Neural progenitor cell (in vitro differentiated cells): ENCODE measurements at regions not wholly inside any gene's neighbourhood (a gene's known extent, or its start where the extent isn't known, plus 50 kb on each side); places are given as distances from the start of the nearest gene placed in this dataset.

Source experiments
- DNase-seq: peaks from one replicate; pipeline ENCODE4 v3.0.0-alpha.2; 2016; ENCODE audit warnings: low spot score
- H2AFZ ChIP-seq: fragments of 200-600 bp; sonication (generic); replicated peaks from 2 replicates; pipeline ENCODE4 v1.6.1; 2016; ENCODE audit warnings: antibody characterized with exemption
- H3F3A ChIP-seq: fragments of 200-600 bp; sonication (generic); 2 replicates; pipeline ENCODE4 v1.6.1; 2016; ENCODE audit warnings: antibody characterized with exemption, low read depth
- H3K27ac ChIP-seq: fragments of 200-600 bp; sonication (generic); 2 replicates; pipeline ENCODE4 v1.5.1; 2016; ENCODE audit warnings: mild to moderate bottlenecking
- H3K27me3 ChIP-seq: fragments of 200-600 bp; sonication (generic); 2 replicates; pipeline ENCODE4 v1.6.1; 2016; ENCODE audit warnings: mild to moderate bottlenecking, moderate library complexity
- H3K36me3 ChIP-seq: fragments of 200-600 bp; sonication (generic); 2 replicates; pipeline ENCODE4 v1.5.1; 2016
- H3K4me1 ChIP-seq: fragments of 200-600 bp; sonication (generic); 2 replicates; pipeline ENCODE4 v1.6.1; 2016; ENCODE audit warnings: mixed run types
- H3K4me2 ChIP-seq: fragments of 200-600 bp; sonication (generic); 2 replicates; pipeline ENCODE4 v1.6.1; 2016
- H3K4me3 ChIP-seq: fragments of 200-600 bp; sonication (generic); 2 replicates; pipeline ENCODE4 v1.5.1; 2016
- H3K79me2 ChIP-seq: fragments of 200-600 bp; sonication (generic); 2 replicates; pipeline ENCODE4 v1.6.1; 2016; ENCODE audit warnings: low read depth
- H3K9ac ChIP-seq: fragments of 200-600 bp; sonication (generic); 2 replicates; pipeline ENCODE4 v1.6.1; 2016
- H3K9me3 ChIP-seq: fragments of 200-600 bp; sonication (generic); 2 replicates; pipeline ENCODE4 v1.5.1; 2016; ENCODE audit warnings: low read depth
- H4K20me1 ChIP-seq: fragments of 200-600 bp; sonication (generic); 2 replicates; pipeline ENCODE4 v1.6.1; 2016; ENCODE audit warnings: low read depth
- H3K27ac Mint-ChIP-seq: 3 replicates; pipeline ENCODE4 v1.8.0; 2021; ENCODE audit warnings: mixed read lengths
- H3K27me3 Mint-ChIP-seq: 2 replicates; pipeline ENCODE4 v1.8.0; 2022; ENCODE audit warnings: low read depth, mild to moderate bottlenecking, inconsistent platforms, moderate library complexity, mixed read lengths; ENCODE audit not compliant: insufficient read depth
- H3K36me3 Mint-ChIP-seq: 3 replicates; pipeline ENCODE4 v1.8.0; 2021; ENCODE audit warnings: mixed read lengths
- H3K4me1 Mint-ChIP-seq: 3 replicates; pipeline ENCODE4 v1.8.0; 2021; ENCODE audit warnings: mixed read lengths
- H3K4me3 Mint-ChIP-seq: 3 replicates; pipeline ENCODE4 v1.8.0; 2021; ENCODE audit warnings: mild to moderate bottlenecking, moderate library complexity, mixed read lengths
- H3K9me3 Mint-ChIP-seq: 3 replicates; pipeline ENCODE4 v1.8.0; 2020; ENCODE audit warnings: mixed read lengths
- CTCF ChIP-seq: fragments of 200-600 bp; sonication (generic); IDR thresholded peaks from 2 replicates; pipeline ENCODE4 v1.5.1; 2017; ENCODE audit warnings: antibody characterized with exemption, mild to moderate bottlenecking
- EZH2 ChIP-seq: fragments of 200-600 bp; sonication (generic); IDR thresholded peaks from 2 replicates; pipeline ENCODE4 v1.6.1; 2017; ENCODE audit warnings: antibody characterized with exemption, mild to moderate bottlenecking, moderate library complexity
- EZH2phosphoT487 ChIP-seq: fragments of 200-600 bp; sonication (generic); IDR thresholded peaks from 2 replicates; pipeline ENCODE4 v1.6.1; 2017; ENCODE audit warnings: antibody characterized with exemption

- no peak for DNase-seq
- H3K27me3 Mint-ChIP-seq: peaks cover 12% of the 10 kb centered on the region
- H3K27ac Mint-ChIP-seq: peak overlapping the region; percentile 62
Measured at GRCh38 chr10:47094636-47095035, 183.4 kb downstream of the PTPN20 start.

GRCh38 chr10:47095211-47095610, 184.0 kb downstream of the PTPN20 start:
- Mint-ChIP-seq H3K4me3 (no peak overlapping the region), H3K9me3 (peaks cover 22% of the 10 kb centered on the region), H3K27ac (peak overlapping the region; percentile 62), H3K36me3 (no peaks in the 10 kb centered on the region), H3K4me1 (peaks cover 25% of the 10 kb centered on the region), H3K27me3 (peaks cover 12% of the 10 kb centered on the region)
- H3K4me2 ChIP-seq: no peak overlapping the region
- H3K4me1 ChIP-seq: peaks cover 7% of the 10 kb centered on the region
- no peak overlapping the region for H3K4me3 ChIP-seq
- no peak overlapping the region for H3K9ac ChIP-seq
- TF ChIP-seq CTCF: no peak
- TF ChIP-seq EZH2phosphoT487: no peak
- no peak for TF ChIP-seq EZH2
- no peaks in the 10 kb centered on the region for H3K36me3 ChIP-seq
- no peaks in the 10 kb centered on the region for H4K20me1 ChIP-seq
- H2AFZ ChIP-seq: no peak overlapping the region
- no peak overlapping the region for H3K27ac ChIP-seq
- H3K79me2 ChIP-seq: no peaks in the 10 kb centered on the region
- H3K9me3 ChIP-seq: no peaks in the 10 kb centered on the region
- DNase-seq: no peak
- no peaks in the 10 kb centered on the region for H3F3A ChIP-seq
- H3K27me3 ChIP-seq: no peaks in the 10 kb centered on the region

More at GRCh38 chr10:47094636-47095035, 183.4 kb downstream of the PTPN20 start:
- peaks cover 7% of the 10 kb centered on the region for H3K4me1 ChIP-seq
- H3K4me2 ChIP-seq: no peak overlapping the region
- no peak overlapping the region for H3K9ac ChIP-seq
- H3F3A ChIP-seq: no peaks in the 10 kb centered on the region
- H3K27ac ChIP-seq: no peak overlapping the region
- H2AFZ ChIP-seq: no peak overlapping the region
- H3K4me1 Mint-ChIP-seq: peaks cover 28% of the 10 kb centered on the region
- H3K27me3 ChIP-seq: no peaks in the 10 kb centered on the region
- no peaks in the 10 kb centered on the region for H3K36me3 ChIP-seq
- H3K4me3 ChIP-seq: no peak overlapping the region
- no peaks in the 10 kb centered on the region for H4K20me1 ChIP-seq
- no peak overlapping the region for H3K4me3 Mint-ChIP-seq
- no peaks in the 10 kb centered on the region for H3K79me2 ChIP-seq
- peaks cover 24% of the 10 kb centered on the region for H3K9me3 Mint-ChIP-seq
- H3K36me3 Mint-ChIP-seq: no peaks in the 10 kb centered on the region
- TF ChIP-seq EZH2 (no peak), EZH2phosphoT487 (no peak), CTCF (no peak)
- H3K9me3 ChIP-seq: no peaks in the 10 kb centered on the region

- H2AFZ ChIP-seq: no peak overlapping the region
- H3K9me3 ChIP-seq: no peaks in the 10 kb centered on the region
- H3K4me3 ChIP-seq: no peak overlapping the region
- no peaks in the 10 kb centered on the region for H3K4me1 ChIP-seq
- peaks cover 9% of the 10 kb centered on the region for H3K27me3 Mint-ChIP-seq
- no peak for TF ChIP-seq EZH2
- TF ChIP-seq EZH2phosphoT487: no peak
- TF ChIP-seq CTCF: no peak
- no peak overlapping the region for H3K4me2 ChIP-seq
- H3K4me1 Mint-ChIP-seq: peaks cover 17% of the 10 kb centered on the region
- H3K27me3 ChIP-seq: no peaks in the 10 kb centered on the region
- H3K9me3 Mint-ChIP-seq: peaks cover 18% of the 10 kb centered on the region
- H3F3A ChIP-seq: no peaks in the 10 kb centered on the region
- H3K36me3 Mint-ChIP-seq: no peaks in the 10 kb centered on the region
- H3K79me2 ChIP-seq: no peaks in the 10 kb centered on the region
- H3K27ac Mint-ChIP-seq: peak overlapping the region; percentile 31
- no peak overlapping the region for H3K9ac ChIP-seq
- no peaks in the 10 kb centered on the region for H4K20me1 ChIP-seq
- no peak overlapping the region for H3K27ac ChIP-seq
- no peak for DNase-seq
- H3K36me3 ChIP-seq: no peaks in the 10 kb centered on the region
- peak overlapping the region; percentile 39 for H3K4me3 Mint-ChIP-seq
Measured at GRCh38 chr10:47095848-47096612, 184.8 kb downstream of the PTPN20 start.
